NB4 (cell line): ENCODE measurements at regions not wholly inside any gene's neighbourhood (a gene's known extent, or its start where the extent isn't known, plus 50 kb on each side); places are given as distances from the start of the nearest gene placed in this dataset.

Experiments used
- POLR2A ChIP-seq: IDR thresholded peaks from 2 replicates; pipeline ENCODE4 v1.6.1; 2011; ENCODE audit warnings: mild to moderate bottlenecking; ENCODE audit not compliant: insufficient read length; ENCODE audit errors: extremely low read depth
- TF ChIP-seq, protein P1 (sequence below): IDR thresholded peaks from one replicate; pipeline ENCODE4 v1.5.1; 2012; ENCODE audit warnings: low read depth, low read length

DNA sequence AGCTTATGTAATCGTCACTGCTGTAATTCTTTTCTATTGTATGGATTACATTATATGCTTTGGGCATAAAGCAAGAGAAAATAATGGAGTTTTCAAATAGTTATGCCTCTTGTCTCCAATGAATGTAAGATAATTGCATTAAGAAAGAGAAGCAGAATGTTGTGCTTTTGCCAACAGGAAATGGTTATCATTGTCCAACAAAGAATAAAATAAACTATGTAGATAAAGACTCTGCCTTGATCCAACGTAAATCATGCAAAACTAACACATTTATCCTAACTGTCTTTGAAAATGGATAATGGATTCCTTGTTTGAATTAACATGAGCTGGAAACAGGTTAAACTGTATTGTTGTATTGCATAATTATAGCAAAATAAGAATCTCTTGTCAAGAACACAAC, 1709.0 kb downstream of the PCDH7 start:
- TF ChIP-seq, protein P1, sequence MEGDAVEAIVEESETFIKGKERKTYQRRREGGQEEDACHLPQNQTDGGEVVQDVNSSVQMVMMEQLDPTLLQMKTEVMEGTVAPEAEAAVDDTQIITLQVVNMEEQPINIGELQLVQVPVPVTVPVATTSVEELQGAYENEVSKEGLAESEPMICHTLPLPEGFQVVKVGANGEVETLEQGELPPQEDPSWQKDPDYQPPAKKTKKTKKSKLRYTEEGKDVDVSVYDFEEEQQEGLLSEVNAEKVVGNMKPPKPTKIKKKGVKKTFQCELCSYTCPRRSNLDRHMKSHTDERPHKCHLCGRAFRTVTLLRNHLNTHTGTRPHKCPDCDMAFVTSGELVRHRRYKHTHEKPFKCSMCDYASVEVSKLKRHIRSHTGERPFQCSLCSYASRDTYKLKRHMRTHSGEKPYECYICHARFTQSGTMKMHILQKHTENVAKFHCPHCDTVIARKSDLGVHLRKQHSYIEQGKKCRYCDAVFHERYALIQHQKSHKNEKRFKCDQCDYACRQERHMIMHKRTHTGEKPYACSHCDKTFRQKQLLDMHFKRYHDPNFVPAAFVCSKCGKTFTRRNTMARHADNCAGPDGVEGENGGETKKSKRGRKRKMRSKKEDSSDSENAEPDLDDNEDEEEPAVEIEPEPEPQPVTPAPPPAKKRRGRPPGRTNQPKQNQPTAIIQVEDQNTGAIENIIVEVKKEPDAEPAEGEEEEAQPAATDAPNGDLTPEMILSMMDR, result no peak
- TF ChIP-seq POLR2A, result no peak
